Osteoblast (primary cell): ENCODE measurements at regions not wholly inside any gene's neighbourhood (a gene's known extent, or its start where the extent isn't known, plus 50 kb on each side); places are given as distances from the start of the nearest gene placed in this dataset.

Experiments used
- DNase-seq: peaks from one replicate; pipeline ENCODE4 v3.0.0; 2011; ENCODE audit warnings: low spot score, mixed read lengths; ENCODE audit not compliant: insufficient read length; ENCODE audit errors: missing footprints
- H2AFZ ChIP-seq: 2 replicates; pipeline ENCODE4 v1.6.0; 2011; ENCODE audit warnings: mild to moderate bottlenecking, low read length
- H3K27ac ChIP-seq: 2 replicates; pipeline ENCODE4 v1.5.1; 2011; ENCODE audit warnings: mild to moderate bottlenecking, low read depth, low read length, moderate library complexity
- H3K27me3 ChIP-seq: 2 replicates; pipeline ENCODE4 v1.6.0; 2012; ENCODE audit warnings: mild to moderate bottlenecking, control low read depth, inconsistent platforms, low read length, moderate library complexity; ENCODE audit not compliant: insufficient read depth
- H3K36me3 ChIP-seq: 2 replicates; pipeline ENCODE4 v1.5.1; 2011; ENCODE audit warnings: mild to moderate bottlenecking, low read length, control low read depth, moderate library complexity; ENCODE audit not compliant: insufficient read depth
- H3K4me1 ChIP-seq: 2 replicates; pipeline ENCODE4 v1.5.1; 2011; ENCODE audit warnings: mild to moderate bottlenecking, low read length, control low read depth, moderate library complexity; ENCODE audit not compliant: insufficient read depth
- H3K4me2 ChIP-seq: 2 replicates; pipeline ENCODE4 v1.6.0; 2011; ENCODE audit warnings: mild to moderate bottlenecking, low read length; ENCODE audit not compliant: insufficient read depth
- H3K4me3 ChIP-seq: fragments of 200-600 bp; sonication (generic); 3 replicates; pipeline ENCODE4 v1.5.1; 2012; ENCODE audit warnings: mild to moderate bottlenecking, low read length, inconsistent platforms; ENCODE audit not compliant: insufficient read depth
- H3K79me2 ChIP-seq: 2 replicates; pipeline ENCODE4 v1.6.0; 2012; ENCODE audit warnings: mild to moderate bottlenecking, low read length, control low read depth, inconsistent platforms; ENCODE audit not compliant: insufficient read depth
- H3K9me3 ChIP-seq: 2 replicates; pipeline ENCODE4 v1.5.1; 2011; ENCODE audit warnings: low read depth, low read length, control low read depth
- H4K20me1 ChIP-seq: 2 replicates; pipeline ENCODE4 v1.6.0; 2012; ENCODE audit warnings: mild to moderate bottlenecking, low read length, control low read depth; ENCODE audit not compliant: insufficient read depth
- CTCF ChIP-seq: IDR thresholded peaks from 2 replicates; pipeline ENCODE4 v1.5.1; 2011; ENCODE audit warnings: mild to moderate bottlenecking, low read depth, low read length, moderate library complexity; ENCODE audit errors: extremely low read depth

GRCh38 chr9:129456549-129457324 lies 164.2 kb downstream of the C9orf50 start:
- Histone ChIP-seq H3K9me3 (no peaks in the 10 kb centered on the region), H4K20me1 (no peaks in the 10 kb centered on the region)

GRCh38 chr9:129455151-129455995 lies 165.5 kb downstream of the C9orf50 start:
- no peak overlapping the region for H2AFZ ChIP-seq
- no peaks in the 10 kb centered on the region for H3K9me3 ChIP-seq
- no peak overlapping the region for H3K4me3 ChIP-seq
- peak; percentile 61 for DNase-seq
- no peaks in the 10 kb centered on the region for H4K20me1 ChIP-seq
- no peaks in the 10 kb centered on the region for H3K27me3 ChIP-seq
- H3K79me2 ChIP-seq, result no peaks in the 10 kb centered on the region
- H3K27ac ChIP-seq, result no peak overlapping the region
- H3K36me3 ChIP-seq, result no peaks in the 10 kb centered on the region
- TF ChIP-seq CTCF, result no peak
- peaks cover 21% of the 10 kb centered on the region for H3K4me1 ChIP-seq
- H3K4me2 ChIP-seq, result no peak overlapping the region

More at GRCh38 chr9:129456549-129457324, 164.2 kb downstream of the C9orf50 start:
- Histone ChIP-seq H3K27ac (no peak overlapping the region), H2AFZ (no peak overlapping the region), H3K79me2 (no peaks in the 10 kb centered on the region), H3K4me2 (no peak overlapping the region), H3K27me3 (no peaks in the 10 kb centered on the region), H3K36me3 (no peaks in the 10 kb centered on the region), H3K4me3 (no peak overlapping the region), H3K4me1 (peaks cover 30% of the 10 kb centered on the region)
- DNase-seq, result peak; percentile 19
- TF ChIP-seq CTCF, result no peak

GRCh38 chr9:129454467-129455067 lies 166.3 kb downstream of the C9orf50 start:
- Histone ChIP-seq H3K27ac (no peak overlapping the region), H3K36me3 (no peaks in the 10 kb centered on the region), H3K9me3 (no peaks in the 10 kb centered on the region), H3K4me1 (peaks cover 16% of the 10 kb centered on the region), H2AFZ (no peak overlapping the region), H3K27me3 (no peaks in the 10 kb centered on the region), H4K20me1 (no peaks in the 10 kb centered on the region), H3K4me3 (no peak overlapping the region), H3K79me2 (no peaks in the 10 kb centered on the region), H3K4me2 (no peak overlapping the region)
- peak; percentile 80 for DNase-seq
- no peak for TF ChIP-seq CTCF
